WTC11 (cell line): ENCODE measurements at regions not wholly inside any gene's neighbourhood (a gene's known extent, or its start where the extent isn't known, plus 50 kb on each side); places are given as distances from the start of the nearest gene placed in this dataset.

ENCODE experiments used
- ATAC-seq: fragments of 200-7000 bp; cut with Tn5 transposase; 2 replicates; pipeline ENCODE4 v1.10.0; 2021; ENCODE audit warnings: mild to moderate bottlenecking, moderate library complexity
- CTCF ChIA-PET: fragments of 300-600 bp; sonication (Branson Sonifier 250); formaldehyde crosslinking; loops from one replicate; lab custom pipeline; 2021; ENCODE audit warnings: antibody characterized with exemption; lab: Charles Lee
- POLR2A ChIA-PET: fragments of 350-600 bp; sonication (Branson Sonifier 250); formaldehyde crosslinking; loops from one replicate; lab custom pipeline; 2021; ENCODE audit warnings: antibody characterized with exemption; lab: Charles Lee
- DNase-seq: peaks from one replicate; pipeline ENCODE4 v3.0.0; 2021; ENCODE audit warnings: low spot score
- H3K27ac Mint-ChIP-seq: 2 replicates; pipeline ENCODE4 v1.8.0; 2021; ENCODE audit warnings: mixed read lengths
- H3K27me3 Mint-ChIP-seq: 2 replicates; pipeline ENCODE4 v1.8.0; 2021; ENCODE audit warnings: low read depth, mild to moderate bottlenecking, moderate library complexity, mixed read lengths
- H3K36me3 Mint-ChIP-seq: 2 replicates; pipeline ENCODE4 v1.8.0; 2021; ENCODE audit warnings: mixed read lengths
- H3K4me1 Mint-ChIP-seq: 2 replicates; pipeline ENCODE4 v1.8.0; 2022; ENCODE audit warnings: mixed read lengths
- H3K4me3 Mint-ChIP-seq: 2 replicates; pipeline ENCODE4 v1.8.0; 2021; ENCODE audit warnings: mild to moderate bottlenecking, moderate library complexity, mixed read lengths
- H3K9me3 Mint-ChIP-seq: 2 replicates; pipeline ENCODE4 v1.8.0; 2021; ENCODE audit warnings: mixed read lengths
- ATF1 ChIP-seq: sonication (generic); formaldehyde crosslinking; IDR thresholded peaks from 2 replicates; pipeline ENCODE4 v1.8.1; 2023; ENCODE audit warnings: mild to moderate bottlenecking, moderate library complexity, missing genetic modification reagents
- EMX1 ChIP-seq: fragments of 250-450 bp; sonication (Bioruptor Pico); IDR thresholded peaks from 2 replicates; pipeline ENCODE4 v1.8.0; 2021; ENCODE audit warnings: mild to moderate bottlenecking
- GRHL2 ChIP-seq: fragments of 250-450 bp; sonication (Bioruptor Pico); IDR thresholded peaks from 2 replicates; pipeline ENCODE4 v1.8.0; 2022; ENCODE audit warnings: mild to moderate bottlenecking, moderate library complexity; ENCODE audit not compliant: insufficient replicate concordance, severe bottlenecking
- GTF2I ChIP-seq: fragments of 250-450 bp; sonication (Bioruptor Pico); conservative IDR thresholded peaks from 2 replicates; pipeline ENCODE4 v1.4.0; 2021; ENCODE audit warnings: mild to moderate bottlenecking
- IRF2 ChIP-seq: sonication (generic); formaldehyde crosslinking; IDR thresholded peaks from 2 replicates; pipeline ENCODE4 v1.8.0; 2022; ENCODE audit warnings: low read depth, missing genetic modification reagents, borderline replicate concordance
- MLX ChIP-seq: sonication (generic); formaldehyde crosslinking; IDR thresholded peaks from 2 replicates; pipeline ENCODE4 v1.8.1; 2023; ENCODE audit warnings: mild to moderate bottlenecking, missing genetic modification reagents, moderate library complexity
- NFE2L1 ChIP-seq: sonication (generic); formaldehyde crosslinking; IDR thresholded peaks from 2 replicates; pipeline ENCODE4 v1.8.1; 2023; ENCODE audit warnings: missing genetic modification reagents
- NR1H2 ChIP-seq: sonication (generic); formaldehyde crosslinking; IDR thresholded peaks from 2 replicates; pipeline ENCODE4 v1.9.0; 2021; ENCODE audit warnings: mild to moderate bottlenecking, moderate library complexity, missing genetic modification reagents
- NR2C2 ChIP-seq: sonication (generic); formaldehyde crosslinking; IDR thresholded peaks from 2 replicates; pipeline ENCODE4 v1.8.0; 2022; ENCODE audit warnings: mild to moderate bottlenecking, missing genetic modification reagents
- SP1 ChIP-seq: sonication (generic); formaldehyde crosslinking; conservative IDR thresholded peaks from 2 replicates; pipeline ENCODE4 v1.8.1; 2022; ENCODE audit warnings: missing genetic modification reagents
- TP53 ChIP-seq: sonication (generic); formaldehyde crosslinking; IDR thresholded peaks from 2 replicates; pipeline ENCODE4 v1.8.1; 2023; ENCODE audit warnings: mild to moderate bottlenecking, missing genetic modification reagents
- USF1 ChIP-seq: sonication (generic); formaldehyde crosslinking; IDR thresholded peaks from 2 replicates; pipeline ENCODE4 v1.8.0; 2022; ENCODE audit warnings: mild to moderate bottlenecking, missing genetic modification reagents
- ZNF138 ChIP-seq: sonication (generic); formaldehyde crosslinking; conservative IDR thresholded peaks from 2 replicates; pipeline ENCODE4 v1.8.1; 2022; ENCODE audit warnings: mild to moderate bottlenecking, moderate library complexity, missing genetic modification reagents
- TF ChIP-seq, protein P1 (sequence below): sonication (generic); formaldehyde crosslinking; IDR thresholded peaks from 2 replicates; pipeline ENCODE4 v1.8.1; 2023; ENCODE audit warnings: mild to moderate bottlenecking, missing genetic modification reagents
- TF ChIP-seq, protein P2 (sequence below): sonication (generic); formaldehyde crosslinking; IDR thresholded peaks from 2 replicates; pipeline ENCODE4 v1.8.0; 2022; ENCODE audit warnings: missing genetic modification reagents
- TF ChIP-seq, protein P3 (sequence below): sonication (generic); formaldehyde crosslinking; IDR thresholded peaks from 2 replicates; pipeline ENCODE4 v1.8.1; 2023; ENCODE audit warnings: mild to moderate bottlenecking, missing genetic modification reagents, moderate library complexity
- TF ChIP-seq, protein P4 (sequence below): sonication (generic); formaldehyde crosslinking; IDR thresholded peaks from 2 replicates; pipeline ENCODE4 v1.8.1; 2022; ENCODE audit warnings: low read depth, mild to moderate bottlenecking, moderate library complexity, missing genetic modification reagents, borderline replicate concordance
- TF ChIP-seq, protein P5 (sequence below): sonication (generic); formaldehyde crosslinking; IDR thresholded peaks from 2 replicates; pipeline ENCODE4 v1.8.1; 2023; ENCODE audit warnings: mild to moderate bottlenecking, missing genetic modification reagents, borderline replicate concordance

GRCh38 chr6:1496092-1496491 lies 106.7 kb downstream of the FOXF2 start:
- H3K27ac Mint-ChIP-seq: no peak overlapping the region
- no peak overlapping the region for H3K4me3 Mint-ChIP-seq
- peaks cover 13% of the 10 kb centered on the region for H3K4me1 Mint-ChIP-seq
- no peaks in the 10 kb centered on the region for H3K27me3 Mint-ChIP-seq
- H3K9me3 Mint-ChIP-seq: peaks cover 22% of the 10 kb centered on the region
- POLR2A ChIA-PET: no interaction called here
- TF ChIP-seq NR2C2: no peak
- TF ChIP-seq, protein P1, sequence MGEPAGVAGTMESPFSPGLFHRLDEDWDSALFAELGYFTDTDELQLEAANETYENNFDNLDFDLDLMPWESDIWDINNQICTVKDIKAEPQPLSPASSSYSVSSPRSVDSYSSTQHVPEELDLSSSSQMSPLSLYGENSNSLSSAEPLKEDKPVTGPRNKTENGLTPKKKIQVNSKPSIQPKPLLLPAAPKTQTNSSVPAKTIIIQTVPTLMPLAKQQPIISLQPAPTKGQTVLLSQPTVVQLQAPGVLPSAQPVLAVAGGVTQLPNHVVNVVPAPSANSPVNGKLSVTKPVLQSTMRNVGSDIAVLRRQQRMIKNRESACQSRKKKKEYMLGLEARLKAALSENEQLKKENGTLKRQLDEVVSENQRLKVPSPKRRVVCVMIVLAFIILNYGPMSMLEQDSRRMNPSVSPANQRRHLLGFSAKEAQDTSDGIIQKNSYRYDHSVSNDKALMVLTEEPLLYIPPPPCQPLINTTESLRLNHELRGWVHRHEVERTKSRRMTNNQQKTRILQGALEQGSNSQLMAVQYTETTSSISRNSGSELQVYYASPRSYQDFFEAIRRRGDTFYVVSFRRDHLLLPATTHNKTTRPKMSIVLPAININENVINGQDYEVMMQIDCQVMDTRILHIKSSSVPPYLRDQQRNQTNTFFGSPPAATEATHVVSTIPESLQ (CRISPR knock-in tag): no peak
- no peak for TF ChIP-seq SP1 (CRISPR knock-in tag)
- TF ChIP-seq, protein P2, sequence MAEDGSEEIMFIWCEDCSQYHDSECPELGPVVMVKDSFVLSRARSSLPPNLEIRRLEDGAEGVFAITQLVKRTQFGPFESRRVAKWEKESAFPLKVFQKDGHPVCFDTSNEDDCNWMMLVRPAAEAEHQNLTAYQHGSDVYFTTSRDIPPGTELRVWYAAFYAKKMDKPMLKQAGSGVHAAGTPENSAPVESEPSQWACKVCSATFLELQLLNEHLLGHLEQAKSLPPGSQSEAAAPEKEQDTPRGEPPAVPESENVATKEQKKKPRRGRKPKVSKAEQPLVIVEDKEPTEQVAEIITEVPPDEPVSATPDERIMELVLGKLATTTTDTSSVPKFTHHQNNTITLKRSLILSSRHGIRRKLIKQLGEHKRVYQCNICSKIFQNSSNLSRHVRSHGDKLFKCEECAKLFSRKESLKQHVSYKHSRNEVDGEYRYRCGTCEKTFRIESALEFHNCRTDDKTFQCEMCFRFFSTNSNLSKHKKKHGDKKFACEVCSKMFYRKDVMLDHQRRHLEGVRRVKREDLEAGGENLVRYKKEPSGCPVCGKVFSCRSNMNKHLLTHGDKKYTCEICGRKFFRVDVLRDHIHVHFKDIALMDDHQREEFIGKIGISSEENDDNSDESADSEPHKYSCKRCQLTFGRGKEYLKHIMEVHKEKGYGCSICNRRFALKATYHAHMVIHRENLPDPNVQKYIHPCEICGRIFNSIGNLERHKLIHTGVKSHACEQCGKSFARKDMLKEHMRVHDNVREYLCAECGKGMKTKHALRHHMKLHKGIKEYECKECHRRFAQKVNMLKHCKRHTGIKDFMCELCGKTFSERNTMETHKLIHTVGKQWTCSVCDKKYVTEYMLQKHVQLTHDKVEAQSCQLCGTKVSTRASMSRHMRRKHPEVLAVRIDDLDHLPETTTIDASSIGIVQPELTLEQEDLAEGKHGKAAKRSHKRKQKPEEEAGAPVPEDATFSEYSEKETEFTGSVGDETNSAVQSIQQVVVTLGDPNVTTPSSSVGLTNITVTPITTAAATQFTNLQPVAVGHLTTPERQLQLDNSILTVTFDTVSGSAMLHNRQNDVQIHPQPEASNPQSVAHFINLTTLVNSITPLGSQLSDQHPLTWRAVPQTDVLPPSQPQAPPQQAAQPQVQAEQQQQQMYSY (CRISPR knock-in tag): no peak
- no peak for TF ChIP-seq EMX1 (CRISPR knock-in tag)
- TF ChIP-seq, protein P3, sequence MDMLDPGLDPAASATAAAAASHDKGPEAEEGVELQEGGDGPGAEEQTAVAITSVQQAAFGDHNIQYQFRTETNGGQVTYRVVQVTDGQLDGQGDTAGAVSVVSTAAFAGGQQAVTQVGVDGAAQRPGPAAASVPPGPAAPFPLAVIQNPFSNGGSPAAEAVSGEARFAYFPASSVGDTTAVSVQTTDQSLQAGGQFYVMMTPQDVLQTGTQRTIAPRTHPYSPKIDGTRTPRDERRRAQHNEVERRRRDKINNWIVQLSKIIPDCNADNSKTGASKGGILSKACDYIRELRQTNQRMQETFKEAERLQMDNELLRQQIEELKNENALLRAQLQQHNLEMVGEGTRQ: no peak
- TF ChIP-seq, protein P4, sequence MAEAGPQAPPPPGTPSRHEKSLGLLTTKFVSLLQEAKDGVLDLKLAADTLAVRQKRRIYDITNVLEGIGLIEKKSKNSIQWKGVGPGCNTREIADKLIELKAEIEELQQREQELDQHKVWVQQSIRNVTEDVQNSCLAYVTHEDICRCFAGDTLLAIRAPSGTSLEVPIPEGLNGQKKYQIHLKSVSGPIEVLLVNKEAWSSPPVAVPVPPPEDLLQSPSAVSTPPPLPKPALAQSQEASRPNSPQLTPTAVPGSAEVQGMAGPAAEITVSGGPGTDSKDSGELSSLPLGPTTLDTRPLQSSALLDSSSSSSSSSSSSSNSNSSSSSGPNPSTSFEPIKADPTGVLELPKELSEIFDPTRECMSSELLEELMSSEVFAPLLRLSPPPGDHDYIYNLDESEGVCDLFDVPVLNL: no peak
- TF ChIP-seq GTF2I: no peak
- TF ChIP-seq USF1 (CRISPR knock-in tag): no peak
- no peak for TF ChIP-seq MLX (CRISPR knock-in tag)
- TF ChIP-seq GRHL2 (CRISPR knock-in tag): no peak
- no peak for TF ChIP-seq NR1H2
- TF ChIP-seq IRF2 (CRISPR knock-in tag): no peak
- TF ChIP-seq TP53 (CRISPR knock-in tag): no peak
- TF ChIP-seq, all 79 proteins: peak for 0
- no peak for ATAC-seq
- peaks cover 14% of the 10 kb centered on the region for H3K36me3 Mint-ChIP-seq
- DNase-seq: no peak
- CTCF ChIA-PET: interaction anchor here (1.4 kb wide), 1 partner anchor 16 kb away, joined by 5 read pairs; no protein-coding TSS in a partner anchor

DNA sequence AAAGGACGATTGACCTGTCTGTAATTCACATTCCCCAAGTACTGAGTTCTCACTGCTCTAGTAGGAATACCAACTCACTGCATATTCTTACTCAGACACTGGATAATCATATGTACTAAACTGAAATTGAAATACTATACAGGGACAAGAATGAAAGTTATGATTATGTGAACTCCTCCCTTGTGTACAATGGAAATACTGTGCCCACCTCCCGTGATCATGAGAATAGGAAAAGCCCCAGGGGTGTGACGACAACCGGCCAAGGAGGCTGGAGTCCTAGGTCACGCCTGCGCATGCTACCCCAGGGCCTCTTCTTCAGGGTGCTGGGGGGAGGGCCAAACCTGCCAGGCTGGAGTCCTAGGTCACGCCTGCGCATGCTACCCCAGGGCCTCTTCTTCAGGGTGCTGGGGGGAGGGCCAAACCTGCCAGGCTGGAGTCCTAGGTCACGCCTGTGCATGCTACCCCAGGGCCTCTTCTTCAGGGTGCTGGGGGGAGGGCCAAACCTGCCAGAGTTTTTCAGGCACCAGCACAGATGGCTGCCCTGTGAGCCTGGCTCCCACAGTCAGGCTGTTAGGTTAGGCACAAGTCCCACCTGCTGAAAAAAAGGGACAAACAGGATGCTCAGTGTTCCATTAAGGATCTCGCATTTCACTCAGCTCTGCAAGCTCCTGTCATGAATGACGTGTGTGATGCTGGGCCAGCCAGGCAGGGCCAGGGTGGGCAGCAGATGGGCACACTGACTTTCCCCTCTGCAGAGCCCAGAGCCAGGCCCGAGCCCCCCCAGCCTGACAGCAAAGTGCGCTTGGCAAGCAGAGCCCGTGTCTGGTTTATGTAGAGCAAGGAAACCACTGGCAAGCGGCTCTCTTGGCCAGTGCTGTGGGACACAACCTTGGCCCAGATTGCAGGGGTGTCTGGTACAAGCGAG lies 107.7 kb downstream of the FOXF2 start:
- Mint-ChIP-seq H3K27me3 (no peaks in the 10 kb centered on the region), H3K27ac (no peak overlapping the region)
- TF ChIP-seq ATF1 (CRISPR knock-in tag) (no peak), ZNF138 (CRISPR knock-in tag) (no peak), NFE2L1 (CRISPR knock-in tag) (no peak)
- TF ChIP-seq, protein P5, sequence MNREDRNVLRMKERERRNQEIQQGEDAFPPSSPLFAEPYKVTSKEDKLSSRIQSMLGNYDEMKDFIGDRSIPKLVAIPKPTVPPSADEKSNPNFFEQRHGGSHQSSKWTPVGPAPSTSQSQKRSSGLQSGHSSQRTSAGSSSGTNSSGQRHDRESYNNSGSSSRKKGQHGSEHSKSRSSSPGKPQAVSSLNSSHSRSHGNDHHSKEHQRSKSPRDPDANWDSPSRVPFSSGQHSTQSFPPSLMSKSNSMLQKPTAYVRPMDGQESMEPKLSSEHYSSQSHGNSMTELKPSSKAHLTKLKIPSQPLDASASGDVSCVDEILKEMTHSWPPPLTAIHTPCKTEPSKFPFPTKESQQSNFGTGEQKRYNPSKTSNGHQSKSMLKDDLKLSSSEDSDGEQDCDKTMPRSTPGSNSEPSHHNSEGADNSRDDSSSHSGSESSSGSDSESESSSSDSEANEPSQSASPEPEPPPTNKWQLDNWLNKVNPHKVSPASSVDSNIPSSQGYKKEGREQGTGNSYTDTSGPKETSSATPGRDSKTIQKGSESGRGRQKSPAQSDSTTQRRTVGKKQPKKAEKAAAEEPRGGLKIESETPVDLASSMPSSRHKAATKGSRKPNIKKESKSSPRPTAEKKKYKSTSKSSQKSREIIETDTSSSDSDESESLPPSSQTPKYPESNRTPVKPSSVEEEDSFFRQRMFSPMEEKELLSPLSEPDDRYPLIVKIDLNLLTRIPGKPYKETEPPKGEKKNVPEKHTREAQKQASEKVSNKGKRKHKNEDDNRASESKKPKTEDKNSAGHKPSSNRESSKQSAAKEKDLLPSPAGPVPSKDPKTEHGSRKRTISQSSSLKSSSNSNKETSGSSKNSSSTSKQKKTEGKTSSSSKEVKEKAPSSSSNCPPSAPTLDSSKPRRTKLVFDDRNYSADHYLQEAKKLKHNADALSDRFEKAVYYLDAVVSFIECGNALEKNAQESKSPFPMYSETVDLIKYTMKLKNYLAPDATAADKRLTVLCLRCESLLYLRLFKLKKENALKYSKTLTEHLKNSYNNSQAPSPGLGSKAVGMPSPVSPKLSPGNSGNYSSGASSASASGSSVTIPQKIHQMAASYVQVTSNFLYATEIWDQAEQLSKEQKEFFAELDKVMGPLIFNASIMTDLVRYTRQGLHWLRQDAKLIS (CRISPR knock-in tag): no peak

More for the DNA sequence above, 107.7 kb downstream of the FOXF2 start:
- Mint-ChIP-seq H3K9me3 (peaks cover 22% of the 10 kb centered on the region), H3K4me3 (no peak overlapping the region), H3K36me3 (peaks cover 14% of the 10 kb centered on the region), H3K4me1 (peaks cover 13% of the 10 kb centered on the region)
- ChIA-PET CTCF (interaction anchor here (0.6 to 1.7 kb wide), 8 partner anchors 16 to 802 kb away, joined by 3 to 9 read pairs (median 5); no protein-coding TSS in a partner anchor), POLR2A (no interaction called here)
- no peak for DNase-seq
- peak; percentile 17; the same call in 1 of the 2 replicates for ATAC-seq
